Astrocyte (in vitro differentiated cells and primary cell): ENCODE measurements at regions not wholly inside any gene's neighbourhood (a gene's known extent, or its start where the extent isn't known, plus 50 kb on each side); places are given as distances from the start of the nearest gene placed in this dataset.

Experiments used
- DNase-seq: peaks from one replicate; pipeline ENCODE4 v3.0.0-alpha.2; 2010; ENCODE audit warnings: low read depth
- FAIRE-seq: peaks from 2 replicates; lab custom pipeline; 2011; peaks lifted over from hg19 to GRCh38; lab: Jason Lieb, UNC
- H2AFZ ChIP-seq: 2 replicates; pipeline ENCODE4 v1.6.0; 2012; ENCODE audit warnings: low read depth, low read length, inconsistent platforms
- H3K27ac ChIP-seq: 2 replicates; pipeline ENCODE4 v1.5.1; 2011; ENCODE audit warnings: low read depth, low read length, inconsistent platforms
- H3K27me3 ChIP-seq: 2 replicates; pipeline ENCODE4 v1.6.0; 2011; ENCODE audit warnings: low read length, inconsistent platforms; ENCODE audit not compliant: insufficient read depth
- H3K36me3 ChIP-seq: 2 replicates; pipeline ENCODE4 v1.5.1; 2011; ENCODE audit warnings: low read length, inconsistent platforms; ENCODE audit not compliant: insufficient read depth
- H3K4me1 ChIP-seq: 2 replicates; pipeline ENCODE4 v1.5.1; 2011; ENCODE audit warnings: low read length, inconsistent platforms; ENCODE audit not compliant: insufficient read depth
- H3K4me2 ChIP-seq: 2 replicates; pipeline ENCODE4 v1.6.0; 2012; ENCODE audit warnings: low read length, inconsistent platforms
- H3K4me3 ChIP-seq: 2 replicates; pipeline ENCODE4 v1.5.1; 2011; ENCODE audit warnings: low read depth, mild to moderate bottlenecking, low read length, inconsistent platforms; ENCODE audit not compliant: insufficient read depth
- H3K79me2 ChIP-seq: 2 replicates; pipeline ENCODE4 v1.6.0; 2012; ENCODE audit warnings: mild to moderate bottlenecking, low read length, inconsistent platforms; ENCODE audit not compliant: insufficient read depth
- H3K9ac ChIP-seq: 2 replicates; pipeline ENCODE4 v1.6.0; 2012; ENCODE audit warnings: mild to moderate bottlenecking, low read length, inconsistent platforms
- H3K9me3 ChIP-seq: 2 replicates; pipeline ENCODE4 v1.5.1; 2012; ENCODE audit warnings: low read depth, mild to moderate bottlenecking, low read length, inconsistent platforms; ENCODE audit not compliant: insufficient read depth
- H4K20me1 ChIP-seq: 2 replicates; pipeline ENCODE4 v1.6.0; 2012; ENCODE audit warnings: low read length, inconsistent platforms; ENCODE audit not compliant: insufficient read depth
- H3K27ac Mint-ChIP-seq: one replicate; pipeline ENCODE4 v1.8.0; 2021; ENCODE audit warnings: mild to moderate bottlenecking, mixed read lengths; ENCODE audit not compliant: unreplicated experiment
- H3K27me3 Mint-ChIP-seq: one replicate; pipeline ENCODE4 v1.8.0; 2021; ENCODE audit warnings: low read depth, mixed read lengths; ENCODE audit not compliant: unreplicated experiment
- H3K36me3 Mint-ChIP-seq: one replicate; pipeline ENCODE4 v1.8.0; 2021; ENCODE audit warnings: low read depth, mixed read lengths; ENCODE audit not compliant: unreplicated experiment
- H3K4me1 Mint-ChIP-seq: one replicate; pipeline ENCODE4 v1.8.0; 2021; ENCODE audit warnings: low read depth, mixed read lengths; ENCODE audit not compliant: unreplicated experiment
- H3K4me3 Mint-ChIP-seq: one replicate; pipeline ENCODE4 v1.8.0; 2021; ENCODE audit warnings: mild to moderate bottlenecking, moderate library complexity, mixed read lengths; ENCODE audit not compliant: unreplicated experiment
- H3K9me3 Mint-ChIP-seq: one replicate; pipeline ENCODE4 v1.8.0; 2021; ENCODE audit warnings: mild to moderate bottlenecking, mixed read lengths; ENCODE audit not compliant: unreplicated experiment
- EZH2 ChIP-seq: IDR thresholded peaks from 2 replicates; pipeline ENCODE4 v1.6.1; 2012; ENCODE audit warnings: mild to moderate bottlenecking, low read length, inconsistent platforms; ENCODE audit not compliant: insufficient read depth
- TF ChIP-seq, protein P1 (sequence below): IDR thresholded peaks from 2 replicates; pipeline ENCODE4 v1.5.1; 2011; ENCODE audit warnings: low read depth, mild to moderate bottlenecking, inconsistent platforms, low read length, moderate library complexity; ENCODE audit not compliant: insufficient read depth

DNA sequence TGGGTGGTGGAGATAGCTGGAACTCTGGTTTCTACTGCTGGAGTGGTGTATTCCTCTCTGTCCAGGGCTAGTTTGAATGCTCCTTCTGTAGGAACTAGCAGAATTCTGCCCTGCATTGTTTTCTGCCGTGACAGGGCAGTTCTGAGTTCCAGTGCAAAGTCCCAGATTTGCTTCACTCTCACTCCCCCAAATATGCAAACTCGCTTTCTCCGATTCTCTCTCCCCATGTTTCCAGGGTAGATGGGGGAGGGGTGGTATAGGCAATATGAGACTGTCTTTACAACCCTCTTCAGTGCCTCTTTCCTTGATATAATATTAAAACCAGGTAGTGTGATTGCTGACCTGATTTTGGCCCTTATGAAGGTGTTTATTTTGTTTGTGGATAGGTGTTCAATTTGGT is 693.3 kb upstream of the GRM3 start:
- TF ChIP-seq EZH2 = no peak
- TF ChIP-seq, protein P1, sequence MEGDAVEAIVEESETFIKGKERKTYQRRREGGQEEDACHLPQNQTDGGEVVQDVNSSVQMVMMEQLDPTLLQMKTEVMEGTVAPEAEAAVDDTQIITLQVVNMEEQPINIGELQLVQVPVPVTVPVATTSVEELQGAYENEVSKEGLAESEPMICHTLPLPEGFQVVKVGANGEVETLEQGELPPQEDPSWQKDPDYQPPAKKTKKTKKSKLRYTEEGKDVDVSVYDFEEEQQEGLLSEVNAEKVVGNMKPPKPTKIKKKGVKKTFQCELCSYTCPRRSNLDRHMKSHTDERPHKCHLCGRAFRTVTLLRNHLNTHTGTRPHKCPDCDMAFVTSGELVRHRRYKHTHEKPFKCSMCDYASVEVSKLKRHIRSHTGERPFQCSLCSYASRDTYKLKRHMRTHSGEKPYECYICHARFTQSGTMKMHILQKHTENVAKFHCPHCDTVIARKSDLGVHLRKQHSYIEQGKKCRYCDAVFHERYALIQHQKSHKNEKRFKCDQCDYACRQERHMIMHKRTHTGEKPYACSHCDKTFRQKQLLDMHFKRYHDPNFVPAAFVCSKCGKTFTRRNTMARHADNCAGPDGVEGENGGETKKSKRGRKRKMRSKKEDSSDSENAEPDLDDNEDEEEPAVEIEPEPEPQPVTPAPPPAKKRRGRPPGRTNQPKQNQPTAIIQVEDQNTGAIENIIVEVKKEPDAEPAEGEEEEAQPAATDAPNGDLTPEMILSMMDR = no peak
- H4K20me1 ChIP-seq = no peaks in the 10 kb centered on the region
- H3K4me1 Mint-ChIP-seq = no peaks in the 10 kb centered on the region
- H3K27me3 ChIP-seq = no peaks in the 10 kb centered on the region
- H3K9me3 ChIP-seq = no peaks in the 10 kb centered on the region
- H3K27ac ChIP-seq = no peak overlapping the region
- no peak overlapping the region for H3K9ac ChIP-seq
- no peak overlapping the region for H3K4me2 ChIP-seq
- DNase-seq = no peak
- no peak overlapping the region for H3K27ac Mint-ChIP-seq
- FAIRE-seq = no peak
- H3K4me3 ChIP-seq = no peak overlapping the region
- H3K79me2 ChIP-seq = no peaks in the 10 kb centered on the region
- no peaks in the 10 kb centered on the region for H3K27me3 Mint-ChIP-seq
- no peaks in the 10 kb centered on the region for H3K36me3 ChIP-seq
- peaks cover 15% of the 10 kb centered on the region for H3K9me3 Mint-ChIP-seq
- H3K36me3 Mint-ChIP-seq = no peaks in the 10 kb centered on the region
- H2AFZ ChIP-seq = no peak overlapping the region
- H3K4me1 ChIP-seq = no peaks in the 10 kb centered on the region
- no peak overlapping the region for H3K4me3 Mint-ChIP-seq

DNA sequence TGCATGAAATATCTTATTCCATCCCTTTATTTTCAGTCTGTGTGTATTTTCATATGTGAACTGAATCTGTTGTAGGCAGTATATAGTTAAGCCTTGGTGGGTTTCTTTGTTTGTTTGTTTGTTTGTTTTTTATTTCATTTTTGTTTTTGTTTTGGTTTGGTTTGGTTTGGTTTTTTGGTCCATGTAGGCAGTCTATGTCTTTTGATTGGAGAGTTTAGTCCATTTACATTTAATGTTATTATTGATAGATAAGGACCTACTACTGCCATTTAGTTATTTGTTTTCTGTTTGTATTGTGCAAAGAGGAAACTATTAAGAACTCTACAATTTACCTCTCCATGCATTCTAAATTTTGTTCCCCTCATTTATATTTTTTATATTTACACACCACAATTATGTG is 695.9 kb upstream of the GRM3 start:
- H3K4me1 Mint-ChIP-seq = no peaks in the 10 kb centered on the region
- H3K79me2 ChIP-seq = no peaks in the 10 kb centered on the region
- TF ChIP-seq, protein P1 = no peak
- TF ChIP-seq EZH2 = no peak
- H3K4me3 Mint-ChIP-seq = no peak overlapping the region
- no peak overlapping the region for H3K4me3 ChIP-seq
- FAIRE-seq (no peak), DNase-seq (no peak)
- H3K36me3 ChIP-seq = no peaks in the 10 kb centered on the region
- no peak overlapping the region for H3K9ac ChIP-seq
- H3K36me3 Mint-ChIP-seq = no peaks in the 10 kb centered on the region
- no peaks in the 10 kb centered on the region for H3K9me3 ChIP-seq
- H3K27me3 Mint-ChIP-seq = no peaks in the 10 kb centered on the region
- H3K4me1 ChIP-seq = no peaks in the 10 kb centered on the region
- peaks cover 15% of the 10 kb centered on the region for H3K9me3 Mint-ChIP-seq
- H3K27me3 ChIP-seq = no peaks in the 10 kb centered on the region
- no peaks in the 10 kb centered on the region for H4K20me1 ChIP-seq
- H3K4me2 ChIP-seq = no peak overlapping the region
- no peak overlapping the region for H3K27ac Mint-ChIP-seq
- no peak overlapping the region for H3K27ac ChIP-seq
- no peak overlapping the region for H2AFZ ChIP-seq

- no peaks in the 10 kb centered on the region for H4K20me1 ChIP-seq
- no peaks in the 10 kb centered on the region for H3K27me3 Mint-ChIP-seq
- no peak for DNase-seq
- H3K27me3 ChIP-seq = no peaks in the 10 kb centered on the region
- no peaks in the 10 kb centered on the region for H3K79me2 ChIP-seq
- no peaks in the 10 kb centered on the region for H3K9me3 Mint-ChIP-seq
- no peaks in the 10 kb centered on the region for H3K36me3 Mint-ChIP-seq
- H3K36me3 ChIP-seq = no peaks in the 10 kb centered on the region
- H3K4me1 Mint-ChIP-seq = no peaks in the 10 kb centered on the region
- no peaks in the 10 kb centered on the region for H3K9me3 ChIP-seq
- H2AFZ ChIP-seq = no peak overlapping the region
- no peak for FAIRE-seq
- TF ChIP-seq, protein P1 = no peak
- TF ChIP-seq EZH2 = no peak
- H3K4me3 ChIP-seq = no peak overlapping the region
- H3K4me2 ChIP-seq = no peak overlapping the region
- no peaks in the 10 kb centered on the region for H3K4me1 ChIP-seq
- H3K27ac Mint-ChIP-seq = no peak overlapping the region
- no peak overlapping the region for H3K9ac ChIP-seq
- H3K27ac ChIP-seq = no peak overlapping the region
- no peak overlapping the region for H3K4me3 Mint-ChIP-seq
Measured at GRCh38 chr7:85940798-85941197, 702.9 kb upstream of the GRM3 start.
